ENCODE measurements at regions not wholly inside any gene's neighbourhood (a gene's known extent, or its start where the extent isn't known, plus 50 kb on each side); places are given as distances from the start of the nearest gene placed in this dataset.
A peak's percentile ranks its signal among the peaks of the same experiment; 100 is the strongest.

DNA sequence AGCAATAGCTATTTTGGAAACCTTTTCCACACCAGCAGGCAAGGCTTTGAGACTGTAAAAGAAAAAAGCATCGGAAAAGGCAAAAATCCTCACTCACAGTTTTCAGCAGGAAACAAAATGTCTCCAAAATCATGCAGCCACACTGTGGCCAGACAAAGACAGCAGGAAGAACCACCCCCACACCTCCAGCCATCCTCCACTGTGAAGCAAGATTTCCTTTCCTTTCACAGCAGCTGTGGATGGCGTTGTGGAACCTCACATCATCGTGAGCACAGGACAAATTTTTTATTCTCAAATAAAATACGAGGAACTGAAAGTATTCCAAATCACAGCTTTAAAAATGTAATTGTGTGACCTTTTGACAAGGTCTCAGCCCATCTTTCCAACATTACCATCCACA lies 351.7 kb upstream of the NOCT start:
- DNase-seq (ENCODE audit: low read depth, low spot score): no peak
- H3K4me2 ChIP-seq (ENCODE audit: control insufficient read depth, extremely low read depth, insufficient read depth, low read depth, low read length): no peak overlapping the region
- no peaks in the 10 kb centered on the region for H3K27me3 ChIP-seq (ENCODE audit: control insufficient read depth, extremely low read depth, insufficient read depth, low read length)
- no peak for TF ChIP-seq EZH2 (IDR thresholded peaks at IDR 0.05; ENCODE audit: low read length)
- TF ChIP-seq, protein P1, sequence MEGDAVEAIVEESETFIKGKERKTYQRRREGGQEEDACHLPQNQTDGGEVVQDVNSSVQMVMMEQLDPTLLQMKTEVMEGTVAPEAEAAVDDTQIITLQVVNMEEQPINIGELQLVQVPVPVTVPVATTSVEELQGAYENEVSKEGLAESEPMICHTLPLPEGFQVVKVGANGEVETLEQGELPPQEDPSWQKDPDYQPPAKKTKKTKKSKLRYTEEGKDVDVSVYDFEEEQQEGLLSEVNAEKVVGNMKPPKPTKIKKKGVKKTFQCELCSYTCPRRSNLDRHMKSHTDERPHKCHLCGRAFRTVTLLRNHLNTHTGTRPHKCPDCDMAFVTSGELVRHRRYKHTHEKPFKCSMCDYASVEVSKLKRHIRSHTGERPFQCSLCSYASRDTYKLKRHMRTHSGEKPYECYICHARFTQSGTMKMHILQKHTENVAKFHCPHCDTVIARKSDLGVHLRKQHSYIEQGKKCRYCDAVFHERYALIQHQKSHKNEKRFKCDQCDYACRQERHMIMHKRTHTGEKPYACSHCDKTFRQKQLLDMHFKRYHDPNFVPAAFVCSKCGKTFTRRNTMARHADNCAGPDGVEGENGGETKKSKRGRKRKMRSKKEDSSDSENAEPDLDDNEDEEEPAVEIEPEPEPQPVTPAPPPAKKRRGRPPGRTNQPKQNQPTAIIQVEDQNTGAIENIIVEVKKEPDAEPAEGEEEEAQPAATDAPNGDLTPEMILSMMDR (optimal IDR thresholded peaks at IDR 0.05 in 1 of 3, IDR thresholded peaks at IDR 0.05 in 1 of 3, conservative IDR thresholded peaks at IDR 0.05 in 1 of 3; ENCODE audit: extremely low read depth in 1 of 3, insufficient read depth in 2 of 3, low read length in 3 of 3): no peak
- H3K9me1 ChIP-seq (ENCODE audit: control insufficient read depth, extremely low read depth, insufficient read depth, low read length): no peaks in the 10 kb centered on the region
- H3K36me3 ChIP-seq (ENCODE audit: control insufficient read depth in 2 of 2, extremely low read depth in 1 of 2, insufficient read depth in 2 of 2, low read length in 2 of 2): no peaks in the 10 kb centered on the region
- dilution Hi-C loops (cut with MboI; ENCODE audit: extremely low pct_ligation_motif_present, low sequenced_read_pairs): no loop called here
- no peaks in the 10 kb centered on the region for H3K9me3 ChIP-seq (ENCODE audit: control insufficient read depth, low read depth, low read length)
- H3K27ac ChIP-seq (ENCODE audit: control insufficient read depth, insufficient read depth, low read length): no peak overlapping the region
- no peaks in the 10 kb centered on the region for H3K4me1 ChIP-seq (ENCODE audit: control insufficient read depth, extremely low read depth, insufficient read depth, low read length)
- H4K20me1 ChIP-seq (ENCODE audit: control insufficient read depth, extremely low read depth, insufficient read depth, low read length): no peaks in the 10 kb centered on the region
- no peak overlapping the region for H3K9ac ChIP-seq (ENCODE audit: control insufficient read depth, extremely low read depth, insufficient read depth, low read length)
- no peak overlapping the region for H3K4me3 ChIP-seq (ENCODE audit: control insufficient read depth in 2 of 3, extremely low read depth in 1 of 3, insufficient read depth in 2 of 3, low read depth in 1 of 3, low read length in 3 of 3)
- H3K79me2 ChIP-seq (ENCODE audit: control insufficient read depth, insufficient read depth, low read length): no peaks in the 10 kb centered on the region
- no peak for FAIRE-seq
- H2AFZ ChIP-seq (ENCODE audit: control insufficient read depth, low read length): no peak overlapping the region

DNA sequence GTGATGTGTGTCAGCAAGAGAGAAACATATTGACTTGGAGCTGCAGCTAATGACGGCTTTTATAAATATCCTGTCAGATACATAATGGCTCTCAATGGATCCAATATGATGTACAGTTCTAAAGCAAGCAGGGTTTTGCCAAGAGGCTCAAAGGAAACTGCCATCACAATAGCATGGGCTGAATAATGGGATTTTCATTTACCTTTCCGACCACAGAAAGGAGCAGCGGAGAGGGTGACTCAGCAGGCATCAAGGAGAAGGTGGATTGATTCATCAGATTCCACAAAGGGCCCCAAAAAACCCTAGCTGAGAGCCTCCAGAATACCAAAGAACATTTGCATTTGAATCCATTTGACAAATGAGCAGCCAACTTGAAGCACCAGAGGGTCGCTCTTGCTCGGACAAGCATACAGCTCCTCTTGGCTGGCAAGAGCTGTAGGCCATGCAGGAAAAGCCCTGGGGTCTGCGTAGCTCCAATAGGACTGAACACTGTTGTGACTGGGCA lies 355.7 kb upstream of the NOCT start:
- Histone ChIP-seq H3K4me3 (ENCODE audit: control insufficient read depth in 2 of 3, extremely low read depth in 1 of 3, insufficient read depth in 2 of 3, low read depth in 1 of 3, low read length in 3 of 3) (no peak overlapping the region), H3K4me2 (ENCODE audit: control insufficient read depth, extremely low read depth, insufficient read depth, low read depth, low read length) (no peak overlapping the region), H3K9ac (ENCODE audit: control insufficient read depth, extremely low read depth, insufficient read depth, low read length) (no peak overlapping the region), H3K79me2 (ENCODE audit: control insufficient read depth, insufficient read depth, low read length) (no peaks in the 10 kb centered on the region), H3K27me3 (ENCODE audit: control insufficient read depth, extremely low read depth, insufficient read depth, low read length) (no peaks in the 10 kb centered on the region), H2AFZ (ENCODE audit: control insufficient read depth, low read length) (no peak overlapping the region), H3K36me3 (ENCODE audit: control insufficient read depth in 2 of 2, extremely low read depth in 1 of 2, insufficient read depth in 2 of 2, low read length in 2 of 2) (no peaks in the 10 kb centered on the region), H3K9me3 (ENCODE audit: control insufficient read depth, low read depth, low read length) (no peaks in the 10 kb centered on the region), H4K20me1 (ENCODE audit: control insufficient read depth, extremely low read depth, insufficient read depth, low read length) (no peaks in the 10 kb centered on the region), H3K9me1 (ENCODE audit: control insufficient read depth, extremely low read depth, insufficient read depth, low read length) (no peaks in the 10 kb centered on the region), H3K4me1 (ENCODE audit: control insufficient read depth, extremely low read depth, insufficient read depth, low read length) (no peaks in the 10 kb centered on the region), H3K27ac (ENCODE audit: control insufficient read depth, insufficient read depth, low read length) (no peak overlapping the region)
- TF ChIP-seq EZH2 (IDR thresholded peaks at IDR 0.05; ENCODE audit: low read length): no peak
- TF ChIP-seq, protein P1 (optimal IDR thresholded peaks at IDR 0.05 in 1 of 3, IDR thresholded peaks at IDR 0.05 in 1 of 3, conservative IDR thresholded peaks at IDR 0.05 in 1 of 3; ENCODE audit: extremely low read depth in 1 of 3, insufficient read depth in 2 of 3, low read length in 3 of 3): no peak
- DNase-seq (ENCODE audit: low read depth, low spot score) (no peak), FAIRE-seq (peak; percentile 59)
- dilution Hi-C loops (cut with MboI; ENCODE audit: extremely low pct_ligation_motif_present, low sequenced_read_pairs): no loop called here
